OCI-LY7 (cell line): ENCODE measurements at regions not wholly inside any gene's neighbourhood (a gene's known extent, or its start where the extent isn't known, plus 50 kb on each side); places are given as distances from the start of the nearest gene placed in this dataset.

Experiments used
- BruUV-seq: library from RNA; stranded (reverse); fragments of 400-500 nt; replicated peaks from 2 replicates; lab custom pipeline; 2021; lab: Mats Ljungman, UMichigan
- CTCF ChIA-PET: fragments of 300-600 bp; sonication (Branson Sonifier 250); formaldehyde crosslinking; loops from one replicate; lab custom pipeline; 2022; ENCODE audit warnings: antibody characterized with exemption; ENCODE audit not compliant: unreplicated experiment; lab: Charles Lee
- POLR2A ChIA-PET: fragments of 300-600 bp; sonication (Branson Sonifier 250); formaldehyde crosslinking; loops from one replicate; lab custom pipeline; 2022; ENCODE audit warnings: antibody characterized with exemption; lab: Charles Lee
- DNase-seq: peaks from one replicate; pipeline ENCODE4 v3.0.0-alpha.2; 2015; ENCODE audit warnings: low spot score
- H2AFZ ChIP-seq: fragments of 200-600 bp; sonication (generic), shearing (Covaris generic); 2 replicates; pipeline ENCODE4 v1.6.1; 2014; ENCODE audit warnings: mild to moderate bottlenecking, antibody characterized with exemption, low read length, moderate library complexity
- H3K27ac ChIP-seq: fragments of 200-600 bp; sonication (generic); 2 replicates; pipeline ENCODE4 v1.5.1; 2014; ENCODE audit warnings: mixed run types, low read depth, mild to moderate bottlenecking, moderate library complexity, low read length, inconsistent platforms; ENCODE audit not compliant: poor library complexity, severe bottlenecking
- H3K36me3 ChIP-seq: fragments of 200-600 bp; sonication (generic); 2 replicates; pipeline ENCODE4 v1.6.1; 2014; ENCODE audit warnings: mild to moderate bottlenecking, antibody characterized with exemption, low read length, moderate library complexity, mixed read lengths; ENCODE audit not compliant: insufficient read depth
- H3K4me1 ChIP-seq: fragments of 200-600 bp; sonication (generic); 2 replicates; pipeline ENCODE4 v1.5.1; 2014; ENCODE audit warnings: mild to moderate bottlenecking, low read length; ENCODE audit not compliant: insufficient read depth, poor library complexity, severe bottlenecking
- H3K4me2 ChIP-seq: fragments of 200-600 bp; sonication (generic); 2 replicates; pipeline ENCODE4 v1.6.1; 2014; ENCODE audit warnings: mild to moderate bottlenecking, low read length
- H3K4me3 ChIP-seq: fragments of 200-600 bp; sonication (generic); 2 replicates; pipeline ENCODE4 v1.5.1; 2014; ENCODE audit warnings: mild to moderate bottlenecking, low read depth, low read length; ENCODE audit not compliant: poor library complexity, severe bottlenecking
- H3K79me2 ChIP-seq: fragments of 200-600 bp; sonication (generic); 2 replicates; pipeline ENCODE4 v1.6.1; 2016; ENCODE audit warnings: low read depth, mild to moderate bottlenecking, low read length, moderate library complexity, mixed read lengths; ENCODE audit not compliant: insufficient read depth
- H3K9me2 ChIP-seq: fragments of 200-600 bp; sonication (generic); 2 replicates; pipeline ENCODE4 v1.6.1; 2016; ENCODE audit warnings: mild to moderate bottlenecking, low read length, mixed read lengths; ENCODE audit not compliant: insufficient read depth
- H3K9me3 ChIP-seq: fragments of 200-600 bp; sonication (generic); 2 replicates; pipeline ENCODE4 v1.6.1; 2014; ENCODE audit warnings: mild to moderate bottlenecking, mixed run types, low read length, mixed read lengths
- H4K20me1 ChIP-seq: fragments of 200-600 bp; sonication (generic); 2 replicates; pipeline ENCODE4 v1.6.1; 2014; ENCODE audit warnings: mild to moderate bottlenecking, antibody characterized with exemption, low read length, moderate library complexity, mixed read lengths; ENCODE audit not compliant: insufficient read depth
- CTCF ChIP-seq: fragments of 200-600 bp; sonication (generic); conservative IDR thresholded peaks from 2 replicates; pipeline ENCODE4 v1.5.1; 2014; ENCODE audit warnings: mild to moderate bottlenecking, antibody characterized with exemption, low read length, moderate library complexity, mixed read lengths
- EZH2phosphoT487 ChIP-seq: fragments of 200-600 bp; sonication (generic); IDR thresholded peaks from 2 replicates; pipeline ENCODE4 v1.6.1; 2018; ENCODE audit warnings: low read depth, borderline replicate concordance, mild to moderate bottlenecking, mixed run types, antibody characterized with exemption, low read length, moderate library complexity, mixed read lengths
- intact Hi-C: fragments of 100-400 bp; cut with micrococcal nuclease; formaldehyde crosslinking; loops from one replicate; pipeline ENCODE4 v1.10.0; 2022; ENCODE audit not compliant: unreplicated experiment

- H3K27ac ChIP-seq, result no peak overlapping the region
- H4K20me1 ChIP-seq, result no peaks in the 10 kb centered on the region
- no peak for TF ChIP-seq EZH2phosphoT487
- TF ChIP-seq CTCF, result no peak
- no peak overlapping the region for H3K4me2 ChIP-seq
- no peaks in the 10 kb centered on the region for H3K79me2 ChIP-seq
- no TSS peak for BruUV-seq
- ChIA-PET CTCF (no interaction called here), POLR2A (no interaction called here)
- H3K4me3 ChIP-seq, result no peak overlapping the region
- H2AFZ ChIP-seq, result no peak overlapping the region
- no peaks in the 10 kb centered on the region for H3K9me2 ChIP-seq
- no peaks in the 10 kb centered on the region for H3K4me1 ChIP-seq
- H3K9me3 ChIP-seq, result no peaks in the 10 kb centered on the region
- intact Hi-C loops, result no loop called here
- no peaks in the 10 kb centered on the region for H3K36me3 ChIP-seq
- no peak for DNase-seq
Measured at GRCh38 chr22:47439643-47440265, 677.3 kb downstream of the TBC1D22A start.

GRCh38 chr22:47437636-47438035 lies 675.2 kb downstream of the TBC1D22A start:
- TF ChIP-seq CTCF (no peak), EZH2phosphoT487 (no peak)
- no peaks in the 10 kb centered on the region for H3K9me2 ChIP-seq
- no peak for DNase-seq
- H3K4me3 ChIP-seq, result no peak overlapping the region
- no peak overlapping the region for H2AFZ ChIP-seq
- intact Hi-C loops, result no loop called here
- H3K79me2 ChIP-seq, result no peaks in the 10 kb centered on the region
- no peaks in the 10 kb centered on the region for H3K4me1 ChIP-seq
- no TSS peak for BruUV-seq
- no peaks in the 10 kb centered on the region for H4K20me1 ChIP-seq
- POLR2A ChIA-PET, result interaction anchor here (0.7 kb wide), 1 partner anchor 36 kb away, joined by 3 read pairs; no protein-coding TSS in a partner anchor
- no peaks in the 10 kb centered on the region for H3K36me3 ChIP-seq
- no peaks in the 10 kb centered on the region for H3K9me3 ChIP-seq
- CTCF ChIA-PET, result no interaction called here
- no peak overlapping the region for H3K4me2 ChIP-seq
- no peak overlapping the region for H3K27ac ChIP-seq

GRCh38 chr22:47437110-47437509 lies 674.7 kb downstream of the TBC1D22A start:
- POLR2A ChIA-PET, result interaction anchor here (0.5 to 0.7 kb wide), 2 partner anchors 36 to 949 kb away, joined by 3 to 4 read pairs; no protein-coding TSS in a partner anchor
- H3K9me3 ChIP-seq, result no peaks in the 10 kb centered on the region
- H2AFZ ChIP-seq, result no peak overlapping the region
- H3K4me2 ChIP-seq, result no peak overlapping the region
- intact Hi-C loops, result no loop called here
- H3K27ac ChIP-seq, result no peak overlapping the region
- BruUV-seq, result no TSS peak
- no peaks in the 10 kb centered on the region for H4K20me1 ChIP-seq
- no peaks in the 10 kb centered on the region for H3K9me2 ChIP-seq
- CTCF ChIA-PET, result no interaction called here
- no peaks in the 10 kb centered on the region for H3K36me3 ChIP-seq
- H3K4me3 ChIP-seq, result no peak overlapping the region
- no peaks in the 10 kb centered on the region for H3K4me1 ChIP-seq
- no peaks in the 10 kb centered on the region for H3K79me2 ChIP-seq
- peak; percentile 21 for DNase-seq
- TF ChIP-seq CTCF, result no peak
- TF ChIP-seq EZH2phosphoT487, result no peak
